HG03175 (cell line): ENCODE measurements at regions not wholly inside any gene's neighbourhood (a gene's known extent, or its start where the extent isn't known, plus 50 kb on each side); places are given as distances from the start of the nearest gene placed in this dataset.
"Not testable (repeated sequence)": the region's sequence is repeated elsewhere in the genome, so short reads cannot be mapped to it uniquely, and the experiment has no call there.

Experiments used
- ATAC-seq: cut with Tn5 transposase; IDR thresholded peaks from one replicate; pipeline ENCODE4 v1.9.1; 2021; ENCODE audit warnings: mild to moderate bottlenecking, moderate library complexity; ENCODE audit not compliant: unreplicated experiment

DNA sequence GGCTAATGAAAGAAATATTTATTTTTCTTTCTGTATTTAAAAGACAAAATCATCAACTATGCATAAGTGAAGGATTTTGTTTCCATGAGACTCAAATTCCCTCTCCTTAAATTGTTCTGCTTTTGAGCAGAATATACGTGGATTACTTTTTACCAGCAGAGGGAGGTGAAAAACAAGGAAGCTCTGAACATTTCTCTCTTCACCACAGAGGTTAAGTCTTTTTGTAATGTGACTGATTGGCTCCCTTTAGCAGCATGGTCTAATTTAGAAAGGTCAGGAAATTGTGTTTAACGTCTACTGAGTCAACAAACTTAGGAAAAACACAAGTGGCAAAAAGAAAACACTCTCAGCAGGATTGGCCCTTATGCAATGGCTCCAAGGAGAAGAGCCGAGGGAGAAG is 55.1 kb upstream of the F9 start:
- ATAC-seq: no peak

DNA sequence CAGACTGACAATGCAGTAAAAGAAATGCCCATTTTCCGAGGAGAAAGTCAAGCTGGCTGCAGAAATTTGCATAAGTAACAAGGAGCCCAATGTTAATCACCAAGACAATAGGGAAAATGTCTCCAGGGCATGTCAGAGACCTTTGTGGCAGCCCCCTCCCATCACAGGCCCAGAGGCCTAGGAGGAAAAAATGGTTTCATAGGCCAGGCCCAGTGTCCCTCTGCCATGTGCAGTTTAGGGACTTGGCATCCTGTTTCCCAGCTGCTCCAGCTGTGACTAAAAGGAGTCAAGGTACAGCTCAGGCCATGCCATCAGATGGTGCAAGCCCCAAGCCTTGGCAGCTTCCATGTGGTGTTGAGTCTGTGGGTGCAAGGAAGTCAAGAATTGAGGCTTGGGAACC is 68.6 kb upstream of the F9 start:
- ATAC-seq: not testable (repeated sequence)

DNA sequence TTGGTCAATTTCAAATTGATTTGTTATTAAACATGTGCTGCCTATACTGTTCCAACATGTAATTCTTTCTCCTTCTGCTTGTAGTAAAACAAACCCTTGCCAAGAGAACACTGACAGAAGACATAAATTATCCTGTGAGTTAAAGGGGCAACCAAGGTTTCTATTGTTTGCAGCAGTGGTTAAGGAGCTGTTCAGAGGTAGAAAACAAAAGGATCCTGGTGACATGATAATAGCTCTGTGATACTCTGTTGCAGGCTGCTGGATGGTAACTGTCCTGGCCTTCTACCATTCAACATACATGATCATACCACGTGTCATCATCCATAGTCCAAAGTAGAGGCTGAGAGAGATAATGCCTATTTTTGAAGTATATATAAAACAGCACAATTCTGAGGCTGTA is 75.8 kb upstream of the F9 start:
- ATAC-seq: no peak

DNA sequence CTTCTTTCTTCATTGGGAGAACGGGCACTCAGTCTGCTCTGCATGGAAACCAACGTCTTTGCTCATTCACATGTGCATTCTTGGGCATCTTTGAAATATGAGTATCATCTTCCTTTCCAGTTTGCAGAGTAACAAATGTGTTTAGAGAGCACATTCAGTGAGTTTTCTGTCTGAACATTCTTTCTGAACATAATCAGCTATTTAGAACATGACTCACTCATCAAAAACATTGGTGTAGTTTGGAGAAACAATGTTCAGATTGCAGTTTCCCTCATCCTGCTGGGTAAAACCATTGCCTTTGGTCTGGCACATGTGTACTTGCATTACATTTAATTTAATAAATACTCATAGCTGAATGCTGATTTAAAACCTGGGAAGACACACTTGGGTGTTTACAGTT is 81.5 kb upstream of the F9 start:
- no peak for ATAC-seq

DNA sequence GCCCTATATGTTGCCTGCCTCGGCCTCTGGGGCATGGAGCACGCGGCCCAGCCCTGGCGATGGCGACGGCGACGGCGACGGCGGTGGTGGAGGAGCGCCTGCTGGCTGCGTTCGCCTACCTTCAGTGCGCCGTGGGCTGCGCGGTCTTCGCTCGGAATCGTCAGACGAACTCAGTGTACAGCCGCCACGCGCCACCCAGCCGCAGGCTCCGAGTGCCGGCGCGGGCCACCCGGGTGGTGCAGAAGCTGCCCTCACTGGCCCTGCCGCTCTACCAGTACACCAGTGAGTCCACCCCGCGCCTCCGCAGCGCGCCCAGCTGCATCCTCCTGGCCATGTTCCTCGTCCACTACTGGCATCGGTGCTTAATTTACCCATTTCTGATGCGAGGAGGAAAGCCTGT is 83.7 kb upstream of the F9 start:
- ATAC-seq: no peak

DNA sequence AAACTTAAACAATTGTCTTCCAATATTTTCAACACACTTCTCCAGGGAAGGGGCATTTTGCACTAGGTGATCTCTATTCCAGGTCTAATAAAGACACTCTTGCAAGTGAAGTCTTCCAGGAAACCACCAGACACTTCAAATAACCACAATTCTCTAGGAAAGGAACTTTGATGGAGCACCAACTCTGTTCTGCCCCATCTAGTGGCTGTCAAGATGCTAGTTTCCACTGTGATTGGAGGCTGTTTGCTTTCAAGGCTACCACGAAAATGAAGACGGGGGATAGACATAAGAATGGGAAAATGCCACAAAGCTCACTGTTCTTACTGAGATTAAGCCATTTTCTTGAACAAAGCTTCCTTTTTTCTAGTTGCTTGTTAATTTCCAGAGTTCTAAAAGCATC is 100.6 kb upstream of the F9 start:
- no peak for ATAC-seq

DNA sequence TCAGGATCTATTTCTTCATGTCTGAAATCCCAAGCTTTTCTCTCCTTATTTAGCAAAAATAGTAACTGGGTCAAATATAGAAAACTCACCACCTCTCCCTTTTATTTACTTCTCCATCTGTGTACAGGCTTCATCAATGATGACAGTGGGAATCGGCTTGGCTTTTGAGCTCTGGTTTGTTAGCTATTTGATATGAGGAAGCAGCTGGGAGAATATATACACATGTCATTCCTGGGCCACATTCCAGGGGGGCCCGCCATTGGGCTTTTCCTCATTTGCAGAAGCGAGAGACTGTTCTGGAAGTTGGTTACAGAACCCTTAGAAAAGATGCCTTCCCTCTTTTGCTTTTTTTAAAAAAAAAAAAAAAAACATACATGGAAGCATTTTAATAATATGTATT is 107.4 kb upstream of the F9 start:
- ATAC-seq: no peak

DNA sequence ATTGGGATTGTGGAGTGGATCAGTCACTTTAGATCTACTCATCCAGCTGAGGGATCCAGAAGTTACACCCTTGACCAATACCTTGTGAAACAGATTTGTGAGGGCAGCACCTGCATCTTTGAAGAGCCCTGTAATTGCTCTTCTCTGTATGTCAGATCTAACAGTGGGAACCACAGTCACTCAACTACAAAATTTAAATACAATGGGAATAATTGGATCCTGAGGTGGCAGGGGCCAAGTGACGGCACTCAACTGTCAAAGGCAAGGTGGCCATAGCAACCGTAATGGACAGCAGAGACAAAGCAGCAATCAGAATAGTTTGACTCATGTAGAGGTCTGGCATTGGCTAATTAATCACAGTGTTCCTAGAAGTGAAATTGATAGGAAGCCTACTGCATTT is 132.3 kb upstream of the F9 start:
- ATAC-seq: not testable (repeated sequence)

DNA sequence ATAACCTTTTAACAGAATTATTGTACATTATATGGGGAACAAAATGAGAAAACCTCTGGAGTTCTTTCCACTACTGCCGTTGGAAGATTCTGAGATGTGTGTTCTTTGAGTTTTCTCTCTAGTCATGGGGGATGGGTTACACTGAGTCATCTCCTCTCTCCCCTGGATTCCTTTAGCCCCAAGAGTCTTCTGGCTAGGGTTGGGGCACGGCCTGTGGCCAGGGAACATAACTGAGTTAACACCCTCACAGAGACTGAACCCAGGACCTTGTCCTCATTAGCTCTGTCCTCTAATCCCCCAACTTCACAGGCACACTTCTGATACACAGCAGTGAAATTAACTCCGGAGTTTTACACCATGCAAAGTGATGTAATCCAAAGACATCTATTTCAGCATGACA is 142.3 kb upstream of the F9 start:
- no peak for ATAC-seq

DNA sequence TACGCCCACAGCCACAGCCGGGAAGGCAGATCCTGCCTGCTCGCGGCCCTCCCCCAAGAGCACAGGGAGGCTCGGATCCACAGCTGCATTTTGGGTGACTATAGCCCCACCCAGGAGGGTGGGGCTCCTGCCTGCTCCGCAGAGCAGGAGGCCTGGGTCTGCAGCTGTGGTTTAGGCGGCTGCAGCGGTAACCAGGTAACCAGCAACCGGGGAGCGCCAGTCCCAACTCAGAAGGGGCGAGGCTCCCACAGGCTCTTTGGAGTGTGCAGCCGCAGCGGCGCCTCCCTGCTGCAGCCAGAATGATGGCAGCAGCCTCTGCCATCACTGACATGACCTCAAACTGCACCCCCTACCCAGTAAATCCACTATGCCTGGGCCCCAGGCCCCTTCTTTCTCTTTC is 148.0 kb upstream of the F9 start:
- no peak for ATAC-seq

DNA sequence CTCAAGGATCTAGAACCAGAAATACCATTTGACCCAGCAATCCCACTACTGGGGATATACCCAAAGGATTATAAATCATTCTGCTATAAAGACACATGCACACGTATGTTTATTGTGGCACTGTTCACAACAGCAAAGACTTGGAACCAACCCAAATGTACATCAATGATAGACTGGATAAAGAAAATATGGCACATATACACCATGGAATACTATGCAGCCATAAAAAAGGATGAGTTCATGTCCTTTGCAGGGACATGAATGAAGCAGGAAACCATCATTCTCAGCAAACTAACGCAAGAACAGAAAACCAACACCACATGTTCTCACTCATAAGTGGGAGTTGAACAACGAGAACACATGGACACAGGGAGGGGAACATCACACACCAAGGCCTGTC is 154.0 kb upstream of the F9 start:
- ATAC-seq: not testable (repeated sequence)

DNA sequence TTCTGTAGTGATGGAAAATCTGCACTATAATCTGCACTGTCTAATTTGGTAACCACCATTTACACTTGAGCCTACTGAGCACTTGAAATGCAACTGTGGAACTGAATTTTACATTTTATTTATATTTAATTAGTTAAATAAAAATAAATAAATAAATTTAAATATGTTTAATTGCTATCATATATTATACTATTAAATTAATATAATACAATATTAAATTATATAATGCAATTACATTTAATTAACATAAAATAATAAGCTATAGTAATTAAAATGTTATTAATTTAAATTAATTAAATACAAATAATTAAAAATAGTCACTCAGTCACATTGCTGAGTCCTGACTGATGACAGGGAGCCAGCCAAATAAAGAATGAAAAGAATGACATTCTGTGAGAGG is 170.2 kb upstream of the F9 start:
- no peak for ATAC-seq

DNA sequence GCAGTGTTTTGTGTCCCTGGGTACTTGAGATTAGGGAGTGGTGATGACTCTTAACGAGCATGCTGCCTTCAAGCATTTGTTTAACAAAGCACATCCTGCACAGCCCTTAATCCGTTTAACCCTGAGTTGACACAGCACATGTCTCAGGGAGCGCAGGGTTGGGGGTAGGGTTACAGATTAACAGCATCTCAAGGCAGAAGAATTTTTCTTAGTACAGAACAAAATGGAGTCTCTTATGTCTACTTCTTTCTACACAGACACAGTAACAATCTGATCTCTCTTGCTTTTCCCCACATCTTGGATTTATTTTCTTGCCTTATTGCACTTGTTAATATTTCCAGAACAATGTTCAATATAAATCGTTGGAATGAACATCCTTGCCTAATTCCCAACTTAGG is 187.9 kb upstream of the F9 start:
- ATAC-seq: not testable (repeated sequence)

DNA sequence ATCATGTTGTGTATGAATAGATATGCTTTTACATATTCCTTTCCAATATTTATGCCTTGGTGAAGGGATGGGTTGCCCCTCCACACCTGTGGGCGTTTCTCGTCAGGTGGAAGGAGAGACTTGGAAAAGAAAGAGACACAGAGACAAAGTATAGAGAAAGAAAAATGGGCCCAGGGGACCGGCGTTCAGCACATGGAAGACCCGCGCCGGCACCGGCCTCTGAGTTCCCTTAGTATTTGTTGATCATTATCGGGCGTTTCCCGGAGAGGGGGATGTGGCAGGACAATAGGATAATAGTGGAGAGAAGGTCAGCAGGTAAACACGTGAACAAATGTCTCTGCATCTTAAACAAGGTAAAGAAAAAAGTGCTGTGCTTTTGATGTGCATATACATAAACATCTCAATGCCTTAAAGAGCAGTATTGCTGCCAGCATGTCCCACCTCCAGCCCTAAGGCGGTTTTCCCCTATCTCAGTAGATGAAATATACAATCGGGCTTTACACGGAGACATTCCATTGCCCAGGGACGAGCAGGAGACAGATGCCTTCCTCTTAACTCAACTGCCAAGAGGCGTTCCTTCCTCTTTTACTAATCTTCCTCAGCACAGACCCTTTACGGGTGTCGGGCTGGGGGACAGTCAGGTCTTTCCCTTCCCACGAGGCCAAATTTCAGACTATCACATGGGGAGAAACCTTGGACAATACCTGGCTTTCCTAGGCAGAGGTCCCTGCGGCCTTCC is 188.5 kb upstream of the F9 start:
- ATAC-seq: not testable (repeated sequence)

DNA sequence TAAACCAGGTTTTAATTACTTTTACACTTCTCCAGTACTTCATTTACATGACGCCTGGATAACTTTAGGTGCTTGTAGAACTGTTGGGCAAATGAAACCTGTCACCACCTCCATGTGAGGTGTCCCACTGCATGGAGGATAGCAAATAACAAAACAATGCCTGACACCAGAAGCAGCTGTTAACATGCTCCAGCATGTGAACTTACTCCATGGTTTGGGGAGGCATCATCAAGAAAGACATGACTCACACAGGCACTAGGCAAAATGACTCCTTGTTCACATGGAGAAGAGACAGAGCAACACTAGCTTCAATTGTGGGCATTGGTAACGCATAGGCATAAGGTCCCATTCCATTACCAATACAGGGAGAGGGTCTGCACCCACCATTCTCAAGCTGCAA is 198.1 kb upstream of the F9 start:
- ATAC-seq: no peak

DNA sequence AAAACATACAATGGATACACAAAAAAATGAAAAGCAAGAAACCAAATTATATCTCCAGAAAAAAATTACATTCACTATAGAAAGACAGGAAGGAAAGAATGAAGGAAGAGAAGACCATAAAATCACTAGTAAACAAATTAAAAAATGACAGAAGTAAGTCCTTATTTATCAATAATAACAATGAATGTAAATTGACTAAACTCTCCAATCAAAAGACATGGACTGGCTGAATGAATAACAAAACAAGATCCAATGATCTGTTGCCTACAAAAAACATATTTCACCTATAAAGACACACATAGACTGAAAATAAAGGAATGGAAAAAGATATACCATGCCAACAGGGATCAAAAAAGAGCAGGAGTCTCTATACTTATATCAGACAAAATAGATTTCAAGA is 203.2 kb upstream of the F9 start:
- no peak for ATAC-seq

DNA sequence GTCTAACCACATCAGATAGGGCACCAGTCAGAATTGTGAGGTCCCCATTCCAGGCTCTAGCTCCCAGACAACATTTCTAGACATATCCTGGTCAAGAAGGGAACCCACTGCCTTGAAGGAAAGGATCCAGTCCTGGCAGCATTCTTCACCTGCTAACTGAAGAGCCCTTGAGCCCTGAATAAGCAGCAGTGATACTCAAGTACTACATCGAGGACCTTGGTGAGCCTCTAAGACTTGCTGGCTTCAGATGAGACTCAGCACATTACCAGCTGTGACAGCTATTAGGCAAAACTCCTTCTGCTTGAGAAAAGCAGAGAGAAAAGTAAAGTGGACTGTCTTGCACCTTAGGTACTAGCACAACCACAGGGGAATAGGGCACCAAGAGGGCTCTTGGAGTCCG is 205.8 kb upstream of the F9 start:
- no peak for ATAC-seq

DNA sequence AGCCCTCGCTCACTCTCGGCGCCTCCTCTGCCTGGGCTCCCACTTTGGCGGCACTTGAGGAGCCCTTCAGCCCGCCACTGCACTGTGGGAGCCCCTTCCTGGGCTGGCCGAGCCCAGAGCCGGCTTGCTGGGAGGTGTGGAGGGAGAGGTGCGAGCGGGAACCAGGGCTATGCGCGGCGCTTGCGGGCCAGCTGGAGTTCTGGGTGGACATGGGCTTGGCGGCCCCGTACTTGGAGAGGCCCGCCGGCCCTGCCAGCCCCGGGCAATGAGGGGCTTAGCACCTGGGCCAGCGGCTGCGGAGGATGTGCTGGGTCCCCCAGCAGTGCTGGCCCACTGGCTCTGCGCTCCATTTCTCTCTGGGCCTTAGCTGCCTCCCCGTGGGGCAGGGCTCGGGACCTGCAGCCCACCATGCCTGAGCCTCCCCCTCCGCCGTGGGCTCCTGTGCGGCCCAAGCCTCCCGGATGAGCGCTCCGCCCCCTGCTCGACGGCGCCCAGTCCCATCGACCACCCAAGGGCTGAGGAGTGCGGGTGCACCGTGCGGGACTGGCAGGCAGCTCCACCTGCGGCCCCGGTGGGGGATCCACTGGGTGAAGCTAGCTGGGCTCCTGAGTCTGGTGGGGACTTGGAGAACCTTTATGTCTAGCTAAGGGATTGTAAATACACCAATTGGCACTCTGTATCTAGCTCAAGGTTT is 209.7 kb upstream of the F9 start:
- ATAC-seq: not testable (repeated sequence)

DNA sequence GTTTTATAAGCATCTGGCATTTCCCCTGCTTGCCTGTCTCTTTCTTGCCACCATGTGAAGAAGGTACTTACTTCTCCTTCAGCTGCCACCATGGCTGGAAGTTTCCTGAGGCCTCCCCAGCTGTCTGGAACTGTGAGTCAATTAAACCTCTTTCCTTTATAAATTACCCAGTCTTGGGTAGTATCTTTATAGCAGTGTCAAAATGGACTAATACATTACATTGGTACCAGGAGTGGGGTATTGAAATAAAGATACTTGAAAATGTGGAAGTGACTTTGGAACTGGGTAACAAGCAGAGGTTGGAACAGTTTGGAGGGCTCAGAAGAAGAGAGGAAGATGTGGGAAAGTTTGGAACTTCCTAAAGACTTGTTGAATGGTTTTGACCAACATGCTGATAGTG is 223.9 kb upstream of the F9 start:
- not testable (repeated sequence) for ATAC-seq

DNA sequence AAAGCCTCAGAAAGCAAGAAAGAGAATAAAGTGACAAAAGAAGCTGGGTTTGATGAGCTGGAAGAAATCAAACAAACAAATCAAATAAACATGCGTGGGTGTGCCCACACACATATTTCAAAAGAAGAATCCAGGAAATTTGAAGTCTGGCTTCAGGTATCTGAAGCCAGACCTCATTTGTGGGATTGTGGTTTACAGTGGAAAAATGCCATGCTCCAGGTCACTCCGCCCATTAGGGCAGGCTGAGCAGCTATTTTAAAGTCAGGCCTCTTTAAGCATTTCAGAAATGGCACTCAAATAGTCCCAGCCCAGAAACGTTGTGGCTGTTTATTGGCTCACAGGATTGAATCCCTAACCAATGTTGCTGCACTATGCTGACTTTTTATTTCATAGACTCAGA is 226.1 kb upstream of the F9 start:
- ATAC-seq: no peak

DNA sequence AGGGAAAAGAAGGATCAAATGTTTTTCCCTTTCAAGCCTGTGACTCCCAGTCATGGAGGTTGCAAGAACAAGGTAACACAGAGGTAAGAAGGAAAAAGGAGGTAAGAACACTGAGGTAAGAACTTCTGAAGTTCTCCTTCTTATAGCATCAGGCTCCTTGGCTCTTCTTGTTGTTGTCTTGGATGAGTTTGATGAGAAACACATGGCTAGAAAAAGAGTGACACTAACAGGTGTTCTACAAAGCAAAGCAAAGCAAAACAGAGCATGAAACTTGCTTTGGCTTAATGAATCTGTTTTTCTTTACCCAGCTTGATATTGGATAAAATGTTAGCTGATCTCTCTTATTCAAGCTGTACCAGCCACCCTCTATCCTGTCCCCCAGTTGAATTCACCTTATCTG is 231.2 kb upstream of the F9 start:
- no peak for ATAC-seq

DNA sequence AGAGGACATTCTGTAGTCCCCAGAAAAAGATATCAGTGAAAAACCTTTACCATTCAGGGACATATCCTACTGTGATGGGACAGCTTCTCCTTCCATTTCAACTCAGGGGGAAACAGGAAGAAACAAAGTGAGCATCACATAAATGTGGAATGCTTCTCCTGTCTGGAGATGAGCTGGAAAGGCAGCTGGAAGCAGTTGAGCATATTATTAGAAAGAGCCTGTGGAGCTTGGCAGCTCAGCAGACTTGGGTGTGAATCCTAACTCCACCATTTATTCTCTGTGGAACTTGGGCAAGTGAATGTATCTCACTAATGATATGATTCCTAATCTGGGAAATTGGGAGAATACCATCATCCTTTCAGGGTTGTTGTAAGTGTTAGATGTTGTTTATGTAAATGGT is 232.1 kb upstream of the F9 start:
- no peak for ATAC-seq

DNA sequence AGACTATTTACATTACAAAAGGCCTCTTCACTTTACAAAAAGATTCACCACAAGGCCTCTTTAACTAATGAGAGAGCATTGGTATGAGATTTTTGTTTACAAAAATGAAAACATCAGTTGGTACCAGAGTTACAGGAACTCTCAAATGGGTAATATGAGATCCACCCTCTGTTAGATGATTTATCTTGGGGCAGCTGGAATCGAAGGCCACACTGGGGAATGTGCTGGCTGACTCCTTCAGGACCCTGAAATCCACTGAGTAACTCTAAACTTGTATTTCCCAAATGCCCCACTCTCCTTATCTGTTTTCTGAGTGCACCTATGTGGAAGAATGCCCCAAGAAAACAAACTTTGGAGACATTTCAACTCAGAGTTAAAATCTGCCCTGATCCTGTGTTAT is 232.9 kb upstream of the F9 start:
- no peak for ATAC-seq
